GM12891 (cell line): ENCODE measurements at regions not wholly inside any gene's neighbourhood (a gene's known extent, or its start where the extent isn't known, plus 50 kb on each side); places are given as distances from the start of the nearest gene placed in this dataset.

ENCODE experiments used
- POLR2A ChIP-seq: IDR thresholded peaks from 2 replicates; pipeline ENCODE4 v1.6.1; 2011; ENCODE audit warnings: low read depth, low read length, control low read depth
- POLR2AphosphoS5 ChIP-seq: IDR thresholded peaks from 2 replicates; pipeline ENCODE4 v1.6.1; 2011; ENCODE audit warnings: low read depth, low read length, control low read depth
- SPI1 ChIP-seq: IDR thresholded peaks from 2 replicates; pipeline ENCODE4 v1.6.1; 2011; ENCODE audit warnings: low read depth, low read length, control low read depth
- TAF1 ChIP-seq: IDR thresholded peaks from 2 replicates; pipeline ENCODE4 v1.6.1; 2011; ENCODE audit warnings: low read depth, low read length, control low read depth

GRCh38 chr9:28124917-28125316 lies 551.6 kb upstream of the C9orf72 start:
- no peak for TF ChIP-seq POLR2AphosphoS5
- no peak for TF ChIP-seq SPI1
- no peak for TF ChIP-seq POLR2A
- TF ChIP-seq TAF1, result no peak
